RWPE1 (cell line): ENCODE measurements at regions not wholly inside any gene's neighbourhood (a gene's known extent, or its start where the extent isn't known, plus 50 kb on each side); places are given as distances from the start of the nearest gene placed in this dataset.

Experiments
- CTCF ChIA-PET: fragments of 350-600 bp; sonication (Branson Sonifier 250); formaldehyde crosslinking; extraction: SDS; loops from one replicate; lab custom pipeline; 2021; lab: Yijun Ruan, JAX
- POLR2A ChIA-PET: fragments of 400-600 bp; formaldehyde crosslinking; extraction: SDS; loops from one replicate; lab custom pipeline; 2020; ENCODE audit warnings: antibody characterized with exemption; ENCODE audit not compliant: low non-redundant PET; lab: Yijun Ruan, JAX
- DNase-seq: peaks from one replicate; pipeline ENCODE4 v3.0.0; 2012; ENCODE audit warnings: low spot score
- H3K27ac ChIP-seq: fragments of 450-650 bp; 2 replicates; pipeline ENCODE4 v1.5.1; 2017
- TF ChIP-seq, protein P1 (sequence below): fragments of 450-650 bp; conservative IDR thresholded peaks from 2 replicates; pipeline ENCODE4 v1.5.1; 2017; ENCODE audit warnings: low read depth, mild to moderate bottlenecking

DNA sequence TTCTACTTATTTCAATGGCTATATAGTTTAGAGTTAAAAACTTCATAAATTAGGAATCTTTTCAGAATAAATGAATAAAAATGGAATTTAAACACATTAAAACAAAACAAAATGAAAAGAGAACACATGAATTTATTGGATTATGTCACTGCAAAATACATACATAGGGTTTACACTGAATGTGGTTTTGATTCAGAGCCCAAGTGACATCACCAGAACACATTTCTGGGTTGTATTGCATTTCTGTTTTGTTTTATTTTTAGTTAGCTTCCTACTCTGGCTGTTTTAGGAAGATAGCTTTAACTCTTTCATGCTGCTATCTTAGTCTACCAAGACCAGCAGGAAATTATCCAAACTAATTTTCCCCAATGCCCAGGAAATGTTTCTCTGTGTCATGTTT is 1935.0 kb downstream of the EFNA5 start:
- ChIA-PET POLR2A (no interaction called here), CTCF (no interaction called here)
- no peak for DNase-seq
- H3K27ac ChIP-seq = no peak overlapping the region
- TF ChIP-seq, protein P1, sequence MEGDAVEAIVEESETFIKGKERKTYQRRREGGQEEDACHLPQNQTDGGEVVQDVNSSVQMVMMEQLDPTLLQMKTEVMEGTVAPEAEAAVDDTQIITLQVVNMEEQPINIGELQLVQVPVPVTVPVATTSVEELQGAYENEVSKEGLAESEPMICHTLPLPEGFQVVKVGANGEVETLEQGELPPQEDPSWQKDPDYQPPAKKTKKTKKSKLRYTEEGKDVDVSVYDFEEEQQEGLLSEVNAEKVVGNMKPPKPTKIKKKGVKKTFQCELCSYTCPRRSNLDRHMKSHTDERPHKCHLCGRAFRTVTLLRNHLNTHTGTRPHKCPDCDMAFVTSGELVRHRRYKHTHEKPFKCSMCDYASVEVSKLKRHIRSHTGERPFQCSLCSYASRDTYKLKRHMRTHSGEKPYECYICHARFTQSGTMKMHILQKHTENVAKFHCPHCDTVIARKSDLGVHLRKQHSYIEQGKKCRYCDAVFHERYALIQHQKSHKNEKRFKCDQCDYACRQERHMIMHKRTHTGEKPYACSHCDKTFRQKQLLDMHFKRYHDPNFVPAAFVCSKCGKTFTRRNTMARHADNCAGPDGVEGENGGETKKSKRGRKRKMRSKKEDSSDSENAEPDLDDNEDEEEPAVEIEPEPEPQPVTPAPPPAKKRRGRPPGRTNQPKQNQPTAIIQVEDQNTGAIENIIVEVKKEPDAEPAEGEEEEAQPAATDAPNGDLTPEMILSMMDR = no peak

DNA sequence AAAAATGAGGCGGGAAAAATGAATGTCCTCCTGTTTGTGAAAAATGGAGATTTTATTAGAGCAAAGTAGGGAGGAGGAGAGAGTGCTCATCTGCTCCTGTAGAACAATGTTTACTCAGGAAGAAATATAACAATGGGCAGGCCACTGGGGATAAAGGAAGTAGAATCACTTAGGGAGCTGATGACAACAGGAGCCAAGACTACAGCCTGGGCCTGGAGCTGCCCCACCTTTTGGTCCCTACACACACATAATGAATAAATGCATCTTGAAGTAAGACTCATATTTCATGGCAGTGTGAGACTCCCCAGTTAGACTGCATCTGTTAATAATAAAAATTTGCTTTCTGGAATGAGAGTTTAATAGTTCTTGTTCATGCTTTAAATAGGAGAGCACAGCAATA is 1939.8 kb downstream of the EFNA5 start:
- ChIA-PET CTCF (interaction anchor here (0.6 kb wide), 1 partner anchor 22 kb away, joined by 8 read pairs; no protein-coding TSS in a partner anchor), POLR2A (no interaction called here)
- no peak for DNase-seq
- no peak overlapping the region for H3K27ac ChIP-seq
- TF ChIP-seq, protein P1 = no peak

DNA sequence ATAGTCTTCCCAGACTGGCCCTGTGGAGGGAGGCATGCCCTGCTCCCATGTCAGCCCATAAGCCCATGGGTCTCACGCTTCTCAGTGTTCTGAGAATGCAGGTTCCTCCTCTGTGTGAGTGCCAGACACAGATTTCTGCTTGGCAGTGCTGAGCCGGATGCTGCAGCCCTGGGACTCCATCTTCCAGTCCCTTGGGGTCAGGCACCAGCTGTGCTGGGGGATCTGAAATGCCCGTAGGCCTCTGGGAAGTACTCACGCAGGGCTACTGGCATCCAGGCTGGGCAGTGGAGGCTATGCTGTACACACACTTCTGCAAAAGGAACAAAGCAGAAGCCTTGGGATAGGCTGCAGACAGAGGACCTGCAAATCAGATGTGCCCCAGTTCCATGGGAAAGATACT is 1944.6 kb downstream of the EFNA5 start:
- CTCF ChIA-PET = no interaction called here
- no peak overlapping the region for H3K27ac ChIP-seq
- TF ChIP-seq, protein P1 = no peak
- no peak for DNase-seq
- POLR2A ChIA-PET = no interaction called here

DNA sequence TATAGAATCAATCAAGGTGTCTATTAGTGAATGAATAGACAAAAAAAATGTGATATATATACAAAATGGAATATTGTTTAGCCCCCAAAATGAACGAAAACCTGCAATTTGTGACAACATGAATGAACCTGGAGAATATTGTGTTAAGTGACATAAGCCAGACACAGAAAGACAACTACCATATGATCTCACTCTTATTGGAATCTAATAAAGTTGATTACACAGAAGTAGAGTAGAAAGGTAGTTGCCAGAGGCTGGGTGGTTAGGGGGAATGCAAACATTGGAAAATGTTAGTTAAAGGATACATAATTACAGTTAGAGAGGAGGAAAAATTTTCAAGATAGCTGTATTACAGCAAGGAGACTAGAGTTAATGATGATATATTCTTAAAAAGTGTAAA is 1962.3 kb downstream of the EFNA5 start:
- DNase-seq = no peak
- ChIA-PET CTCF (interaction anchor here (0.6 kb wide), 1 partner anchor 22 kb away, joined by 8 read pairs; no protein-coding TSS in a partner anchor), POLR2A (no interaction called here)
- no peak overlapping the region for H3K27ac ChIP-seq
- TF ChIP-seq, protein P1 = no peak

DNA sequence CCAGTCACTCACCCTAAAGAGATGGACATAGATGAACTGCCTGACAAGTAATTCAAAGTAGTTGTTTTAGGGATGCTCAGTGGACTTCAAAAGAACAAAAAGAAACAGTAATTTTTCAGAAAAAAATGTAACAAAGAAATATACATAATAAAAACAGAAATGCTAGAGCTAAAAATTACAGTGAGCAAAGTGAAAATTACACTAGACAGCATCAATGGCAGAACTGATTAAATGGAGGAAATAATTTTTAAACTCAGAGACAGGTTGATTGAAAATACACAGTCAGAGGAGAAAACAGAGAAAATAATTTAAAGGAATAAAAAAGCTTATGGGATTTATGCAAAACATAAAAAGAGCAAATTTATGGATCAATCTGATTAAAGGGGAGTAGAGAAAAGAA is 1968.4 kb downstream of the EFNA5 start:
- CTCF ChIA-PET = no interaction called here
- TF ChIP-seq, protein P1 = no peak
- POLR2A ChIA-PET = no interaction called here
- DNase-seq = no peak
- H3K27ac ChIP-seq = no peak overlapping the region

DNA sequence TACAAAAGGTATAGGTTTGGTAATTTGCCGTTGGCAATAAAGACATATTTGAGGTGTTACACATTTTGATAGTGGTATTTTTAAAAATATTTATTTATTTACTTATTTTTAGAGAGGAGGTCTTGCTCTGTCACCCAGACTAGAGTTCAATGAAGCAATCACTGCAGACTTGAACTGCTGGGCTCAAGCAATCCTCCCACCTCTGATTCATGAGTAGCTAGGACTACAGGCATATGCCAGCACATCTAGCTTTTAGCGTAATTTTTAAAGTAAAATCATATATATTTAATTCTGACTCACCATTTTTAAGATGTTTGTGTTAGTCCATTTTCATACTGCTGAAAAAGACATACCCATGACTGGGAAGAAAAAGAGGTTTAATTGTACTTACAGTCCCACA is 1974.3 kb downstream of the EFNA5 start:
- POLR2A ChIA-PET = no interaction called here
- CTCF ChIA-PET = no interaction called here
- no peak for DNase-seq
- H3K27ac ChIP-seq = no peak overlapping the region
- TF ChIP-seq, protein P1 = no peak
